ENCODE measurements at regions not wholly inside any gene's neighbourhood (a gene's known extent, or its start where the extent isn't known, plus 50 kb on each side); places are given as distances from the start of the nearest gene placed in this dataset.

GRCh38 chr4:126742885-126743284, 889.9 kb upstream of the INTU start:
- H3K36me3 ChIP-seq (ENCODE audit: insufficient read depth, insufficient read length, low read length): no peaks in the 10 kb centered on the region
- DNase-seq (ENCODE audit: low read depth, low spot score): no peak
- H3K9me3 ChIP-seq (ENCODE audit: insufficient read depth, low read length): peaks cover 5% of the 10 kb centered on the region; the same call in 1 of the 2 replicates
- H3K4me3 ChIP-seq (ENCODE audit: insufficient read length, low read depth): no peak overlapping the region
- H3K27me3 ChIP-seq (ENCODE audit: insufficient read depth, insufficient read length): no peaks in the 10 kb centered on the region
- no peak overlapping the region for H3K9ac ChIP-seq (ENCODE audit: insufficient read length, low read depth)
- TF ChIP-seq YY1 (IDR thresholded peaks at IDR 0.05; ENCODE audit: insufficient read depth, insufficient read length): no peak
- TF ChIP-seq SUZ12 (IDR thresholded peaks at IDR 0.05; ENCODE audit: extremely low read depth, insufficient read depth, insufficient read length): no peak
- TF ChIP-seq ZNF274 (IDR thresholded peaks at IDR 0.05; ENCODE audit: low read depth, low read length): no peak
- H3K4me1 ChIP-seq (ENCODE audit: insufficient read depth, insufficient read length): no peaks in the 10 kb centered on the region

- Histone ChIP-seq H3K4me3 (ENCODE audit: insufficient read length, low read depth) (no peak overlapping the region), H3K36me3 (ENCODE audit: insufficient read depth, insufficient read length, low read length) (no peaks in the 10 kb centered on the region), H3K27me3 (ENCODE audit: insufficient read depth, insufficient read length) (no peaks in the 10 kb centered on the region), H3K9ac (ENCODE audit: insufficient read length, low read depth) (no peak overlapping the region), H3K4me1 (ENCODE audit: insufficient read depth, insufficient read length) (no peaks in the 10 kb centered on the region), H3K9me3 (ENCODE audit: insufficient read depth, low read length) (peaks cover 5% of the 10 kb centered on the region; the same call in 1 of the 2 replicates)
- TF ChIP-seq SUZ12 (IDR thresholded peaks at IDR 0.05; ENCODE audit: extremely low read depth, insufficient read depth, insufficient read length) (no peak), YY1 (IDR thresholded peaks at IDR 0.05; ENCODE audit: insufficient read depth, insufficient read length) (no peak), ZNF274 (IDR thresholded peaks at IDR 0.05; ENCODE audit: low read depth, low read length) (no peak)
- DNase-seq (ENCODE audit: low read depth, low spot score): no peak
These were observed 884.0 kb upstream of the INTU start for GRCh38 chr4:126748736-126749135.

- no peaks in the 10 kb centered on the region for H3K36me3 ChIP-seq (ENCODE audit: insufficient read depth, insufficient read length, low read length)
- H3K9me3 ChIP-seq (ENCODE audit: insufficient read depth, low read length): peaks cover under 1% of the 10 kb centered on the region; the same call in 1 of the 2 replicates
- no peak overlapping the region for H3K9ac ChIP-seq (ENCODE audit: insufficient read length, low read depth)
- no peak overlapping the region for H3K4me3 ChIP-seq (ENCODE audit: insufficient read length, low read depth)
- TF ChIP-seq ZNF274 (IDR thresholded peaks at IDR 0.05; ENCODE audit: low read depth, low read length) (no peak), YY1 (IDR thresholded peaks at IDR 0.05; ENCODE audit: insufficient read depth, insufficient read length) (no peak)
- no peaks in the 10 kb centered on the region for H3K4me1 ChIP-seq (ENCODE audit: insufficient read depth, insufficient read length)
- no peak for DNase-seq (ENCODE audit: low read depth, low spot score)
- H3K27me3 ChIP-seq (ENCODE audit: insufficient read depth, insufficient read length): no peaks in the 10 kb centered on the region
These were observed 882.0 kb upstream of the INTU start for GRCh38 chr4:126750723-126751122.

- Histone ChIP-seq H3K27me3 (ENCODE audit: insufficient read depth, insufficient read length) (no peaks in the 10 kb centered on the region), H3K4me3 (ENCODE audit: insufficient read length, low read depth) (no peak overlapping the region), H3K4me1 (ENCODE audit: insufficient read depth, insufficient read length) (no peaks in the 10 kb centered on the region), H3K9me3 (ENCODE audit: insufficient read depth, low read length) (no peaks in the 10 kb centered on the region), H3K36me3 (ENCODE audit: insufficient read depth, insufficient read length, low read length) (no peaks in the 10 kb centered on the region), H3K9ac (ENCODE audit: insufficient read length, low read depth) (no peak overlapping the region)
- no peak for DNase-seq (ENCODE audit: low read depth, low spot score)
- TF ChIP-seq YY1 (IDR thresholded peaks at IDR 0.05; ENCODE audit: insufficient read depth, insufficient read length): no peak
- TF ChIP-seq ZNF274 (IDR thresholded peaks at IDR 0.05; ENCODE audit: low read depth, low read length): no peak
- TF ChIP-seq SUZ12 (IDR thresholded peaks at IDR 0.05; ENCODE audit: extremely low read depth, insufficient read depth, insufficient read length): no peak
These were observed 880.6 kb upstream of the INTU start for GRCh38 chr4:126752126-126752525.

- DNase-seq (ENCODE audit: low read depth, low spot score): no peak
- H3K27me3 ChIP-seq (ENCODE audit: insufficient read depth, insufficient read length): no peaks in the 10 kb centered on the region
- TF ChIP-seq YY1 (IDR thresholded peaks at IDR 0.05; ENCODE audit: insufficient read depth, insufficient read length): no peak
- no peak for TF ChIP-seq ZNF274 (IDR thresholded peaks at IDR 0.05; ENCODE audit: low read depth, low read length)
- no peak for TF ChIP-seq SUZ12 (IDR thresholded peaks at IDR 0.05; ENCODE audit: extremely low read depth, insufficient read depth, insufficient read length)
These were observed 880.1 kb upstream of the INTU start for GRCh38 chr4:126752702-126753101.

GRCh38 chr4:126753592-126753991, 879.2 kb upstream of the INTU start:
- Histone ChIP-seq H3K9ac (ENCODE audit: insufficient read length, low read depth) (no peak overlapping the region), H3K27me3 (ENCODE audit: insufficient read depth, insufficient read length) (no peaks in the 10 kb centered on the region), H3K36me3 (ENCODE audit: insufficient read depth, insufficient read length, low read length) (no peaks in the 10 kb centered on the region), H3K4me1 (ENCODE audit: insufficient read depth, insufficient read length) (no peaks in the 10 kb centered on the region), H3K4me3 (ENCODE audit: insufficient read length, low read depth) (no peak overlapping the region), H3K9me3 (ENCODE audit: insufficient read depth, low read length) (no peaks in the 10 kb centered on the region)
- no peak for TF ChIP-seq YY1 (IDR thresholded peaks at IDR 0.05; ENCODE audit: insufficient read depth, insufficient read length)
- TF ChIP-seq SUZ12 (IDR thresholded peaks at IDR 0.05; ENCODE audit: extremely low read depth, insufficient read depth, insufficient read length): no peak
- no peak for TF ChIP-seq ZNF274 (IDR thresholded peaks at IDR 0.05; ENCODE audit: low read depth, low read length)
- no peak for DNase-seq (ENCODE audit: low read depth, low spot score)

More at GRCh38 chr4:126752702-126753101, 880.1 kb upstream of the INTU start:
- Histone ChIP-seq H3K9me3 (ENCODE audit: insufficient read depth, low read length) (no peaks in the 10 kb centered on the region), H3K4me3 (ENCODE audit: insufficient read length, low read depth) (no peak overlapping the region), H3K9ac (ENCODE audit: insufficient read length, low read depth) (no peak overlapping the region), H3K4me1 (ENCODE audit: insufficient read depth, insufficient read length) (no peaks in the 10 kb centered on the region), H3K36me3 (ENCODE audit: insufficient read depth, insufficient read length, low read length) (no peaks in the 10 kb centered on the region)

GRCh38 chr4:126755506-126755905, 877.3 kb upstream of the INTU start:
- TF ChIP-seq YY1 (IDR thresholded peaks at IDR 0.05; ENCODE audit: insufficient read depth, insufficient read length) (no peak), ZNF274 (IDR thresholded peaks at IDR 0.05; ENCODE audit: low read depth, low read length) (no peak), SUZ12 (IDR thresholded peaks at IDR 0.05; ENCODE audit: extremely low read depth, insufficient read depth, insufficient read length) (no peak)
- no peak for DNase-seq (ENCODE audit: low read depth, low spot score)
- no peaks in the 10 kb centered on the region for H3K4me1 ChIP-seq (ENCODE audit: insufficient read depth, insufficient read length)
- no peak overlapping the region for H3K9ac ChIP-seq (ENCODE audit: insufficient read length, low read depth)
- H3K4me3 ChIP-seq (ENCODE audit: insufficient read length, low read depth): no peak overlapping the region
- H3K27me3 ChIP-seq (ENCODE audit: insufficient read depth, insufficient read length): no peaks in the 10 kb centered on the region
- H3K36me3 ChIP-seq (ENCODE audit: insufficient read depth, insufficient read length, low read length): no peaks in the 10 kb centered on the region
- no peaks in the 10 kb centered on the region for H3K9me3 ChIP-seq (ENCODE audit: insufficient read depth, low read length)
